Stimulated activated naive CD8-positive, alpha-beta T cell treated with anti-CD3 and anti-CD28 coated beads, Interleukin-15, Interleukin-2, amounts not matched to agents 100 U/mL and 50 U/mL, for 24 hours (primary cell): ENCODE measurements at regions not wholly inside any gene's neighbourhood (a gene's known extent, or its start where the extent isn't known, plus 50 kb on each side); places are given as distances from the start of the nearest gene placed in this dataset.

Experiments used
- ATAC-seq: fragments of 150-1000 bp; cut with Tn5 transposase; one replicate; pipeline ENCODE4 v1.10.0; 2021
- DNase-seq: peaks from one replicate; pipeline ENCODE4 v3.0.0; 2021

- DNase-seq (no peak), ATAC-seq (no peak)
Observed at GRCh38 chr2:14572633-14573032, 59.9 kb upstream of the LRATD1 start.

- ATAC-seq: no peak
- no peak for DNase-seq
Observed at GRCh38 chr2:14577843-14578242, 54.7 kb upstream of the LRATD1 start.
